ENCODE measurements at regions not wholly inside any gene's neighbourhood (a gene's known extent, or its start where the extent isn't known, plus 50 kb on each side); places are given as distances from the start of the nearest gene placed in this dataset.

- Histone ChIP-seq H3K9me3 (ENCODE audit: control insufficient read depth in 5 of 5, low read length in 5 of 5) (no peaks in the 10 kb centered on the region), H3K27ac (ENCODE audit: low read depth, low read length) (no peak overlapping the region), H3K4me3 (ENCODE audit: low read depth in 1 of 5, low read length in 5 of 5) (no peak overlapping the region), H3K36me3 (ENCODE audit: control insufficient read depth in 5 of 5, insufficient read depth in 5 of 5, low read length in 5 of 5) (no peaks in the 10 kb centered on the region), H3K9ac (ENCODE audit: low read length in 5 of 5) (no peak overlapping the region), H3K4me1 (ENCODE audit: control insufficient read depth in 5 of 5, insufficient read depth in 5 of 5, low read length in 5 of 5) (no peaks in the 10 kb centered on the region), H3K27me3 (ENCODE audit: control insufficient read depth in 5 of 5, insufficient read depth in 4 of 5, low read length in 5 of 5) (peaks cover 0 to 12% (median 0%) of the 10 kb centered on the region in 5 donors)
These were observed 339.9 kb upstream of the PODXL start for GRCh38 chr7:131896165-131896863.

GRCh38 chr7:131895541-131896164 lies 339.2 kb upstream of the PODXL start:
- Histone ChIP-seq H3K4me3 (ENCODE audit: low read depth in 1 of 5, low read length in 5 of 5) (no peak overlapping the region), H3K9me3 (ENCODE audit: control insufficient read depth in 5 of 5, low read length in 5 of 5) (no peaks in the 10 kb centered on the region), H3K4me1 (ENCODE audit: control insufficient read depth in 5 of 5, insufficient read depth in 5 of 5, low read length in 5 of 5) (no peaks in the 10 kb centered on the region), H3K27me3 (ENCODE audit: control insufficient read depth in 5 of 5, insufficient read depth in 4 of 5, low read length in 5 of 5) (peaks cover 0 to 12% (median 0%) of the 10 kb centered on the region in 5 donors), H3K36me3 (ENCODE audit: control insufficient read depth in 5 of 5, insufficient read depth in 5 of 5, low read length in 5 of 5) (no peaks in the 10 kb centered on the region), H3K9ac (ENCODE audit: low read length in 5 of 5) (no peak overlapping the region), H3K27ac (ENCODE audit: low read depth, low read length) (no peak overlapping the region)

GRCh38 chr7:131893631-131894340 lies 337.4 kb upstream of the PODXL start:
- no peak overlapping the region for H3K4me3 ChIP-seq (ENCODE audit: low read depth in 1 of 5, low read length in 5 of 5)
- no peaks in the 10 kb centered on the region for H3K36me3 ChIP-seq (ENCODE audit: control insufficient read depth in 5 of 5, insufficient read depth in 5 of 5, low read length in 5 of 5)
- H3K27ac ChIP-seq (ENCODE audit: low read depth, low read length), result no peak overlapping the region
- H3K4me1 ChIP-seq (ENCODE audit: control insufficient read depth in 5 of 5, insufficient read depth in 5 of 5, low read length in 5 of 5), result no peaks in the 10 kb centered on the region
- no peak overlapping the region for H3K9ac ChIP-seq (ENCODE audit: low read length in 5 of 5)
- peaks cover 0 to 15% (median 2%) of the 10 kb centered on the region in 5 donors for H3K27me3 ChIP-seq (ENCODE audit: control insufficient read depth in 5 of 5, insufficient read depth in 4 of 5, low read length in 5 of 5)
- H3K9me3 ChIP-seq (ENCODE audit: control insufficient read depth in 5 of 5, low read length in 5 of 5), result no peaks in the 10 kb centered on the region

GRCh38 chr7:131890176-131890575 lies 333.7 kb upstream of the PODXL start:
- Histone ChIP-seq H3K27ac (ENCODE audit: low read depth, low read length) (no peak overlapping the region), H3K9ac (ENCODE audit: low read length in 5 of 5) (no peak overlapping the region), H3K9me3 (ENCODE audit: control insufficient read depth in 5 of 5, low read length in 5 of 5) (peaks cover 0 to 12% (median 8%) of the 10 kb centered on the region in 5 donors), H3K27me3 (ENCODE audit: control insufficient read depth in 5 of 5, insufficient read depth in 4 of 5, low read length in 5 of 5) (peaks cover 0 to 6% (median 4%) of the 10 kb centered on the region in 5 donors), H3K36me3 (ENCODE audit: control insufficient read depth in 5 of 5, insufficient read depth in 5 of 5, low read length in 5 of 5) (no peaks in the 10 kb centered on the region), H3K4me3 (ENCODE audit: low read depth in 1 of 5, low read length in 5 of 5) (no peak overlapping the region), H3K4me1 (ENCODE audit: control insufficient read depth in 5 of 5, insufficient read depth in 5 of 5, low read length in 5 of 5) (no peaks in the 10 kb centered on the region)

GRCh38 chr7:131889572-131890150 lies 333.2 kb upstream of the PODXL start:
- Histone ChIP-seq H3K4me3 (ENCODE audit: low read depth in 1 of 5, low read length in 5 of 5) (no peak overlapping the region), H3K27ac (ENCODE audit: low read depth, low read length) (no peak overlapping the region)

GRCh38 chr7:131883769-131884168 lies 327.3 kb upstream of the PODXL start:
- Histone ChIP-seq H3K4me1 (ENCODE audit: control insufficient read depth in 5 of 5, insufficient read depth in 5 of 5, low read length in 5 of 5) (no peaks in the 10 kb centered on the region), H3K4me3 (ENCODE audit: low read depth in 1 of 5, low read length in 5 of 5) (no peak overlapping the region), H3K9ac (ENCODE audit: low read length in 5 of 5) (no peak overlapping the region), H3K27ac (ENCODE audit: low read depth, low read length) (no peak overlapping the region), H3K9me3 (ENCODE audit: control insufficient read depth in 5 of 5, low read length in 5 of 5) (peaks cover 0 to 16% (median 16%) of the 10 kb centered on the region in 5 donors), H3K27me3 (ENCODE audit: control insufficient read depth in 5 of 5, insufficient read depth in 4 of 5, low read length in 5 of 5) (peaks cover 0 to 3% (median under 1%) of the 10 kb centered on the region in 5 donors), H3K36me3 (ENCODE audit: control insufficient read depth in 5 of 5, insufficient read depth in 5 of 5, low read length in 5 of 5) (no peaks in the 10 kb centered on the region)

More at GRCh38 chr7:131889572-131890150, 333.2 kb upstream of the PODXL start:
- no peak overlapping the region for H3K9ac ChIP-seq (ENCODE audit: low read length in 5 of 5)
- no peaks in the 10 kb centered on the region for H3K4me1 ChIP-seq (ENCODE audit: control insufficient read depth in 5 of 5, insufficient read depth in 5 of 5, low read length in 5 of 5)
- H3K36me3 ChIP-seq (ENCODE audit: control insufficient read depth in 5 of 5, insufficient read depth in 5 of 5, low read length in 5 of 5), result no peaks in the 10 kb centered on the region
- peaks cover 0 to 6% (median 4%) of the 10 kb centered on the region in 5 donors for H3K27me3 ChIP-seq (ENCODE audit: control insufficient read depth in 5 of 5, insufficient read depth in 4 of 5, low read length in 5 of 5)
- H3K9me3 ChIP-seq (ENCODE audit: control insufficient read depth in 5 of 5, low read length in 5 of 5), result peaks cover 0 to 16% (median 13%) of the 10 kb centered on the region in 5 donors

GRCh38 chr7:131883196-131883595 lies 326.8 kb upstream of the PODXL start:
- Histone ChIP-seq H3K27ac (ENCODE audit: low read depth, low read length) (no peak overlapping the region), H3K9me3 (ENCODE audit: control insufficient read depth in 5 of 5, low read length in 5 of 5) (peaks cover 0 to 16% (median 16%) of the 10 kb centered on the region in 5 donors), H3K4me3 (ENCODE audit: low read depth in 1 of 5, low read length in 5 of 5) (no peak overlapping the region), H3K4me1 (ENCODE audit: control insufficient read depth in 5 of 5, insufficient read depth in 5 of 5, low read length in 5 of 5) (no peaks in the 10 kb centered on the region), H3K36me3 (ENCODE audit: control insufficient read depth in 5 of 5, insufficient read depth in 5 of 5, low read length in 5 of 5) (no peaks in the 10 kb centered on the region), H3K27me3 (ENCODE audit: control insufficient read depth in 5 of 5, insufficient read depth in 4 of 5, low read length in 5 of 5) (no peaks in the 10 kb centered on the region), H3K9ac (ENCODE audit: low read length in 5 of 5) (no peak overlapping the region)

GRCh38 chr7:131882321-131882720 lies 325.9 kb upstream of the PODXL start:
- no peak overlapping the region for H3K4me3 ChIP-seq (ENCODE audit: low read depth in 1 of 5, low read length in 5 of 5)
- H3K36me3 ChIP-seq (ENCODE audit: control insufficient read depth in 5 of 5, insufficient read depth in 5 of 5, low read length in 5 of 5), result no peaks in the 10 kb centered on the region
- no peak overlapping the region for H3K9ac ChIP-seq (ENCODE audit: low read length in 5 of 5)
- H3K9me3 ChIP-seq (ENCODE audit: control insufficient read depth in 5 of 5, low read length in 5 of 5), result peaks cover 0 to 16% (median 14%) of the 10 kb centered on the region in 5 donors
- H3K27me3 ChIP-seq (ENCODE audit: control insufficient read depth in 5 of 5, insufficient read depth in 4 of 5, low read length in 5 of 5), result no peaks in the 10 kb centered on the region
- H3K27ac ChIP-seq (ENCODE audit: low read depth, low read length), result no peak overlapping the region
- no peaks in the 10 kb centered on the region for H3K4me1 ChIP-seq (ENCODE audit: control insufficient read depth in 5 of 5, insufficient read depth in 5 of 5, low read length in 5 of 5)

GRCh38 chr7:131880078-131880477 lies 323.6 kb upstream of the PODXL start:
- no peaks in the 10 kb centered on the region for H3K4me1 ChIP-seq (ENCODE audit: control insufficient read depth in 5 of 5, insufficient read depth in 5 of 5, low read length in 5 of 5)

More at GRCh38 chr7:131880078-131880477, 323.6 kb upstream of the PODXL start:
- Histone ChIP-seq H3K36me3 (ENCODE audit: control insufficient read depth in 5 of 5, insufficient read depth in 5 of 5, low read length in 5 of 5) (no peaks in the 10 kb centered on the region), H3K4me3 (ENCODE audit: low read depth in 1 of 5, low read length in 5 of 5) (no peak overlapping the region), H3K27me3 (ENCODE audit: control insufficient read depth in 5 of 5, insufficient read depth in 4 of 5, low read length in 5 of 5) (no peaks in the 10 kb centered on the region), H3K9me3 (ENCODE audit: control insufficient read depth in 5 of 5, low read length in 5 of 5) (peaks cover 0 to 13% (median 8%) of the 10 kb centered on the region in 5 donors), H3K27ac (ENCODE audit: low read depth, low read length) (no peak overlapping the region), H3K9ac (ENCODE audit: low read length in 5 of 5) (no peak overlapping the region)

All from subcutaneous abdominal adipose tissue (tissue), 5 donors.